ENCODE measurements at regions not wholly inside any gene's neighbourhood (a gene's known extent, or its start where the extent isn't known, plus 50 kb on each side); places are given as distances from the start of the nearest gene placed in this dataset.

GRCh38 chr1:195481293-195481692, 1126.9 kb downstream of the KCNT2 start:
- no peak for TF ChIP-seq GATA3 (IDR thresholded peaks at IDR 0.05; ENCODE audit: low read depth, low read length)
- TF ChIP-seq GATA2 (IDR thresholded peaks at IDR 0.05; ENCODE audit: low read depth, low read length): no peak
